ENCODE measurements at regions not wholly inside any gene's neighbourhood (a gene's known extent, or its start where the extent isn't known, plus 50 kb on each side); places are given as distances from the start of the nearest gene placed in this dataset.

- Mint-ChIP-seq H3K9me3 (no peaks in the 10 kb centered on the region), H3K27me3 (ENCODE audit: low read depth, poor library complexity) (peaks cover 42% of the 10 kb centered on the region), H3K27ac (no peak overlapping the region), H3K4me1 (peaks cover 81% of the 10 kb centered on the region), H3K4me3 (no peak overlapping the region), H3K36me3 (ENCODE audit: low read depth) (no peaks in the 10 kb centered on the region)
- no peak for DNase-seq
- no peak for TF ChIP-seq CTCF (IDR thresholded peaks at IDR 0.05)
Observed at GRCh38 chr16:85512808-85513115, 100.4 kb upstream of the GSE1 start.

- Mint-ChIP-seq H3K36me3 (ENCODE audit: low read depth) (no peaks in the 10 kb centered on the region), H3K27me3 (ENCODE audit: low read depth, poor library complexity) (peaks cover 38% of the 10 kb centered on the region), H3K27ac (no peak overlapping the region), H3K4me1 (peaks cover 80% of the 10 kb centered on the region), H3K4me3 (no peak overlapping the region), H3K9me3 (no peaks in the 10 kb centered on the region)
- no peak for DNase-seq
- TF ChIP-seq CTCF (IDR thresholded peaks at IDR 0.05): no peak
Observed at GRCh38 chr16:85513180-85513579, 99.9 kb upstream of the GSE1 start.

GRCh38 chr16:85513649-85514048 lies 99.5 kb upstream of the GSE1 start:
- Mint-ChIP-seq H3K4me3 (no peak overlapping the region), H3K4me1 (peaks cover 77% of the 10 kb centered on the region), H3K9me3 (no peaks in the 10 kb centered on the region), H3K27me3 (ENCODE audit: low read depth, poor library complexity) (peaks cover 35% of the 10 kb centered on the region), H3K27ac (no peak overlapping the region), H3K36me3 (ENCODE audit: low read depth) (peaks cover under 1% of the 10 kb centered on the region)
- TF ChIP-seq CTCF (IDR thresholded peaks at IDR 0.05): no peak
- no peak for DNase-seq

DNA sequence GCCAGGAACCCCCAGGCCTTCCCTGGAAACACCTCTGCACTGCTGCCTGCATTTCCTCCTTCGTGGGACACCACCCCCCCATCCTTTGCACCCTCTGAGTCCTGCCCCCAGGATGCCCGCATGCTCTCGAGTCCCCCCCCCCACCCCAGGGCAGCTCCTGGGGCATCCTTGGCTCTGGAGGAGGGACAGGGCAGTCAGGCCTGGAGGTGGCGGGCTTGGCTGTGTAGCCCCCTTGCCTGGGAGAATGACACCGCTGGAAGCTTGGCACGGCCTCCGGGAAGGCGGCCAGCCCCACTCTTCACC lies 98.9 kb upstream of the GSE1 start:
- H3K27ac Mint-ChIP-seq: no peak overlapping the region

GRCh38 chr16:85514598-85515318 lies 98.4 kb upstream of the GSE1 start:
- Mint-ChIP-seq H3K27me3 (ENCODE audit: low read depth, poor library complexity) (peaks cover 31% of the 10 kb centered on the region), H3K36me3 (ENCODE audit: low read depth) (peaks cover 11% of the 10 kb centered on the region), H3K4me1 (peaks cover 71% of the 10 kb centered on the region), H3K27ac (no peak overlapping the region), H3K9me3 (peaks cover 9% of the 10 kb centered on the region), H3K4me3 (no peak overlapping the region)
- no peak for DNase-seq
- no peak for TF ChIP-seq CTCF (IDR thresholded peaks at IDR 0.05)

More for the DNA sequence above, 98.9 kb upstream of the GSE1 start:
- H3K9me3 Mint-ChIP-seq: peaks cover 5% of the 10 kb centered on the region
- TF ChIP-seq CTCF (IDR thresholded peaks at IDR 0.05): no peak
- peaks cover 75% of the 10 kb centered on the region for H3K4me1 Mint-ChIP-seq
- no peak for DNase-seq
- peaks cover 35% of the 10 kb centered on the region for H3K27me3 Mint-ChIP-seq (ENCODE audit: low read depth, poor library complexity)
- no peak overlapping the region for H3K4me3 Mint-ChIP-seq
- peaks cover 6% of the 10 kb centered on the region for H3K36me3 Mint-ChIP-seq (ENCODE audit: low read depth)

DNA sequence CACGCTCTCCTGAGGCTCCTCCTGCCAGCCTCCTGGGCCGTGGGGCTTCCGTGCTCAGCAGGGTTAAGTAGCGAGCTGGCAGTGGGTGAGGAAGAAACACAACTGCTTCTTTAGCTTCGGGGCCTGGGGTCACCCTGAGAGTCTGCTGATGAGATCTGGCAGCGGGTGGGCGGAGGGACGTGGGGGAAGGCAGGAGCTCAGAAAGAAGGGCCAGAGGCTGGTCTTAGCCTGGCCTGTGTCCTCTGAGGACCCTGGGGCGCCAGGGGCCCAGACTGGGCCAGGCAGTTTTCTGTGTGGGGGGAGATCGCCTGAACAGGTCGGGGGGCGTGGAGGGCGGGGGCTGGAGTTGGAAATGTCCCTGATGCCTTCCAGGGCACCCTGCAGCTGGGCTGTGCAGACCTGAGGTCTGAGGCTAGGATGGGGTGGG lies 97.8 kb upstream of the GSE1 start:
- no peak for DNase-seq
- peaks cover 66% of the 10 kb centered on the region for H3K4me1 Mint-ChIP-seq
- H3K4me3 Mint-ChIP-seq: no peak overlapping the region
- peaks cover 30% of the 10 kb centered on the region for H3K27me3 Mint-ChIP-seq (ENCODE audit: low read depth, poor library complexity)
- TF ChIP-seq CTCF (IDR thresholded peaks at IDR 0.05): no peak
- peaks cover 12% of the 10 kb centered on the region for H3K36me3 Mint-ChIP-seq (ENCODE audit: low read depth)
- H3K27ac Mint-ChIP-seq: no peak overlapping the region
- H3K9me3 Mint-ChIP-seq: peaks cover 9% of the 10 kb centered on the region

Measured in nephron progenitor cell (in vitro differentiated cells).